D721Med (cell line): ENCODE measurements at regions not wholly inside any gene's neighbourhood (a gene's known extent, or its start where the extent isn't known, plus 50 kb on each side); places are given as distances from the start of the nearest gene placed in this dataset.

Source experiments
- DNase-seq: peaks from one replicate; pipeline ENCODE4 v3.0.0; 2011; ENCODE audit warnings: low spot score; ENCODE audit not compliant: insufficient read length
- FAIRE-seq: peaks from 2 replicates; lab custom pipeline; 2011; peaks lifted over from hg19 to GRCh38; lab: Jason Lieb, UNC
- CTCF ChIP-seq: IDR thresholded peaks from 2 replicates; pipeline ENCODE4 v1.5.1; 2012; ENCODE audit warnings: mild to moderate bottlenecking, control low read depth; ENCODE audit not compliant: insufficient read depth; ENCODE audit errors: missing control alignments

GRCh38 chr1:199851439-199852140 lies 175.9 kb upstream of the NR5A2 start:
- TF ChIP-seq CTCF, result no peak
- FAIRE-seq, result no peak
- no peak for DNase-seq

GRCh38 chr1:199854686-199855321 lies 172.7 kb upstream of the NR5A2 start:
- FAIRE-seq, result no peak
- no peak for TF ChIP-seq CTCF
- no peak for DNase-seq

GRCh38 chr1:199855580-199855979 lies 171.9 kb upstream of the NR5A2 start:
- TF ChIP-seq CTCF, result no peak
- no peak for FAIRE-seq
- DNase-seq, result no peak

GRCh38 chr1:199856216-199856780 lies 171.2 kb upstream of the NR5A2 start:
- FAIRE-seq, result no peak
- DNase-seq, result no peak
- TF ChIP-seq CTCF, result no peak

- FAIRE-seq (no peak), DNase-seq (no peak)
- TF ChIP-seq CTCF, result no peak
Observed at GRCh38 chr1:199857108-199857507, 170.4 kb upstream of the NR5A2 start.

- DNase-seq, result no peak
- FAIRE-seq, result no peak
- TF ChIP-seq CTCF, result no peak
Observed at GRCh38 chr1:199857516-199857915, 170.0 kb upstream of the NR5A2 start.

GRCh38 chr1:199858171-199858570 lies 169.3 kb upstream of the NR5A2 start:
- DNase-seq, result no peak
- no peak for TF ChIP-seq CTCF
- FAIRE-seq, result no peak
